PC-3 (cell line): ENCODE measurements at regions not wholly inside any gene's neighbourhood (a gene's known extent, or its start where the extent isn't known, plus 50 kb on each side); places are given as distances from the start of the nearest gene placed in this dataset.
"Not testable (repeated sequence)": the region's sequence is repeated elsewhere in the genome, so short reads cannot be mapped to it uniquely, and the experiment has no call there.

ENCODE experiments used
- ATAC-seq: fragments of 200-7000 bp; cut with Tn5 transposase; 2 replicates; pipeline ENCODE4 v1.9.1; 2020; ENCODE audit warnings: mild to moderate bottlenecking, moderate library complexity
- BruUV-seq: library from RNA; stranded (reverse); fragments of 400-500 nt; replicated peaks from 2 replicates; lab custom pipeline; 2021; lab: Mats Ljungman, UMichigan
- CTCF ChIA-PET: fragments of 300-600 bp; sonication (Branson Sonifier 250); formaldehyde crosslinking; loops from one replicate; lab custom pipeline; 2022; ENCODE audit warnings: antibody characterized with exemption; lab: Charles Lee
- POLR2A ChIA-PET: fragments of 300-600 bp; sonication (Branson Sonifier 250); formaldehyde crosslinking; loops from one replicate; lab custom pipeline; 2022; ENCODE audit warnings: antibody characterized with exemption; ENCODE audit not compliant: unreplicated experiment; lab: Charles Lee
- DNase-seq: peaks from one replicate; pipeline ENCODE4 v3.0.0-alpha.2; 2015
- H2AFZ ChIP-seq: fragments of 300-600 bp; sonication (generic); 2 replicates; pipeline ENCODE4 v1.6.0; 2016; ENCODE audit warnings: antibody characterized with exemption, low read length
- H3F3A ChIP-seq: fragments of 300-600 bp; sonication (generic); one replicate; pipeline ENCODE4 v1.6.0; 2017; ENCODE audit warnings: antibody characterized with exemption, low read length, control low read depth, mild to moderate bottlenecking; ENCODE audit not compliant: unreplicated experiment
- H3K27ac ChIP-seq: fragments of 300-600 bp; sonication (generic); 2 replicates; pipeline ENCODE4 v1.5.1; 2016; ENCODE audit warnings: mild to moderate bottlenecking, low read length
- H3K27me3 ChIP-seq: fragments of 300-600 bp; sonication (generic); 2 replicates; pipeline ENCODE4 v1.6.1; 2016; ENCODE audit warnings: low read length, mixed read lengths
- H3K36me3 ChIP-seq: fragments of 300-600 bp; sonication (generic); 2 replicates; pipeline ENCODE4 v1.6.1; 2016; ENCODE audit warnings: low read depth, mixed run types, low read length, mixed read lengths
- H3K4me1 ChIP-seq: fragments of 300-600 bp; sonication (generic); 2 replicates; pipeline ENCODE4 v1.5.1; 2016; ENCODE audit warnings: low read length; ENCODE audit not compliant: insufficient read depth
- H3K4me2 ChIP-seq: fragments of 300-600 bp; sonication (generic); 2 replicates; pipeline ENCODE4 v1.6.0; 2016; ENCODE audit warnings: low read length
- H3K4me3 ChIP-seq: fragments of 300-600 bp; sonication (generic); 2 replicates; pipeline ENCODE4 v1.5.1; 2016; ENCODE audit warnings: mild to moderate bottlenecking, low read length, mixed read lengths
- H3K79me2 ChIP-seq: fragments of 300-600 bp; sonication (generic); 2 replicates; pipeline ENCODE4 v1.6.1; 2017; ENCODE audit warnings: low read length, mixed read lengths
- H3K9ac ChIP-seq: fragments of 300-600 bp; sonication (generic); 2 replicates; pipeline ENCODE4 v1.6.0; 2016; ENCODE audit warnings: mild to moderate bottlenecking, low read length
- H3K9me2 ChIP-seq: fragments of 300-600 bp; sonication (generic); replicated peaks from 2 replicates; pipeline ENCODE4 v1.6.1; 2016; ENCODE audit warnings: mixed run types, low read length, mixed read lengths
- H3K9me3 ChIP-seq: fragments of 300-600 bp; sonication (generic); 2 replicates; pipeline ENCODE4 v1.6.1; 2016; ENCODE audit warnings: low read length, mixed read lengths
- H4K20me1 ChIP-seq: fragments of 300-600 bp; sonication (generic); 2 replicates; pipeline ENCODE4 v1.6.1; 2016; ENCODE audit warnings: low read length, mixed read lengths
- EZH2 ChIP-seq: fragments of 300-600 bp; sonication (generic); IDR thresholded peaks from one replicate; pipeline ENCODE4 v1.6.1; 2017; ENCODE audit warnings: antibody characterized with exemption, mild to moderate bottlenecking, low read length; ENCODE audit not compliant: unreplicated experiment
- EZH2phosphoT487 ChIP-seq: fragments of 300-600 bp; sonication (generic); IDR thresholded peaks from 2 replicates; pipeline ENCODE4 v1.6.1; 2018; ENCODE audit warnings: mild to moderate bottlenecking, antibody characterized with exemption, low read length, borderline replicate concordance
- intact Hi-C: fragments of 100-400 bp; cut with micrococcal nuclease; formaldehyde crosslinking; loops from 2 replicates; pipeline ENCODE4 v1.9.0; 2023
- TF ChIP-seq, protein P1 (sequence below): fragments of 300-600 bp; sonication (generic); conservative IDR thresholded peaks from 2 replicates; pipeline ENCODE4 v1.5.1; 2017; ENCODE audit warnings: antibody characterized with exemption, low read depth, mild to moderate bottlenecking, low read length

DNA sequence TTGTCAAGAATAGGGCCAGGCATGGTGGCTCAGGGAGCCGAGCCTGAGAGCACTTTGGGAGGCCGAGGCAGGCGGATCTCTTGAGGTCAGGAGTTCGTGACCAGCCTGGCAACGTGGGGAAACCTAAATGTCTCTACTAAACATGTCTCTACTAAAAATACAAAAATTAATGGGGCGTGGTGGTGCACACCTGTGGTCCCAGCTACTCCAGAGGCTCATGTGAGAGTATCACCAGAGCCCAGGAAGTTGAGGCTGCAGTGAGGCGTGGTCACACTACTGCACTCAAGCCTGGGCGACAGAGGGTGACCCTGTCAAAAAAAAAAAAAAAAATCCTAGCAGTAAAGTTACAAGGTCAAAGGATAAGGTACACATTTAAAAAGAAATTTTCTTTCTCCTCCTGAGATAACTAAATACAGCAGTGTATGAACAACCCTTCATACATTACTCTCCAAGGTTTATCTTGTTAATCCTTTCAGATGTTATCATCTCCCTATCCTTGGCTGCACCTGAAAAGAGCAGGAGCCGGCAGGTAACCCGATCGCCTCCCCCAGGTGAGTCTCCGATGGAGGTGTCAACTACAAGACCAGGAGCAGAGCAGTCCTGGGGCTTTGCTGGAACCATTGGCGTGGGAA lies 122.3 kb downstream of the GOSR1 start:
- H3K36me3 ChIP-seq: no peaks in the 10 kb centered on the region

DNA sequence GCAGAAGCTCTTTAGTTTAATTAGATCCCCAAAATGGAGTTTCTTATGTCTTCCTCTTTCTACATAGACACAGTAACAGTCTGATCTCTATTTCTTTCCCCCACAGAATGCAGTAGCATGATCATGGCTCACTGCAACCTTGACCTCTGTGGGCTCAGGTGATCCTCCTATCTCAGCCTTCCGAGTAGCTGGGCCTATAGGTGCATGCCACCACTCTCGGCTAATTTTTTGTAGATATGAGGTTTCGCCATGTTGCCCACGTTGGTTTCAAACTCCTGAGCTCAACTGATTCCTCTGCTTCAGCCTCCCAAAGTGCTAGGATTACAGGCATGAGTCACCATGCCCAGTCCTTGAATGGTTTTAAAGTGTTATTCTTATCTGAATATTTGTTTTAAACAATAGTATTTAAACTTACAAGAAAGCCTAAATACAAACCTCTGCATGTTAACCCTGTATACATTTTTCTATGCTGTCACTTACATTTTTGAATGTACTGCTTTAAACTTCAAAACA lies 120.6 kb downstream of the GOSR1 start:
- Histone ChIP-seq H3K27ac (no peak overlapping the region), H3K79me2 (peaks cover 15% of the 10 kb centered on the region), H3K4me3 (no peak overlapping the region), H3F3A (no peaks in the 10 kb centered on the region), H3K9me2 (no peaks in the 10 kb centered on the region), H3K4me1 (no peaks in the 10 kb centered on the region; the same call in 1 of the 2 replicates), H3K27me3 (no peaks in the 10 kb centered on the region), H3K9me3 (no peaks in the 10 kb centered on the region), H3K4me2 (no peak overlapping the region), H4K20me1 (no peaks in the 10 kb centered on the region), H3K36me3 (no peaks in the 10 kb centered on the region), H2AFZ (no peak overlapping the region), H3K9ac (no peak overlapping the region)
- CTCF ChIA-PET: no interaction called here
- no peak for DNase-seq
- POLR2A ChIA-PET: no interaction called here
- no TSS peak for BruUV-seq
- ATAC-seq: no peak
- intact Hi-C loops: no loop called here
- TF ChIP-seq, protein P1, sequence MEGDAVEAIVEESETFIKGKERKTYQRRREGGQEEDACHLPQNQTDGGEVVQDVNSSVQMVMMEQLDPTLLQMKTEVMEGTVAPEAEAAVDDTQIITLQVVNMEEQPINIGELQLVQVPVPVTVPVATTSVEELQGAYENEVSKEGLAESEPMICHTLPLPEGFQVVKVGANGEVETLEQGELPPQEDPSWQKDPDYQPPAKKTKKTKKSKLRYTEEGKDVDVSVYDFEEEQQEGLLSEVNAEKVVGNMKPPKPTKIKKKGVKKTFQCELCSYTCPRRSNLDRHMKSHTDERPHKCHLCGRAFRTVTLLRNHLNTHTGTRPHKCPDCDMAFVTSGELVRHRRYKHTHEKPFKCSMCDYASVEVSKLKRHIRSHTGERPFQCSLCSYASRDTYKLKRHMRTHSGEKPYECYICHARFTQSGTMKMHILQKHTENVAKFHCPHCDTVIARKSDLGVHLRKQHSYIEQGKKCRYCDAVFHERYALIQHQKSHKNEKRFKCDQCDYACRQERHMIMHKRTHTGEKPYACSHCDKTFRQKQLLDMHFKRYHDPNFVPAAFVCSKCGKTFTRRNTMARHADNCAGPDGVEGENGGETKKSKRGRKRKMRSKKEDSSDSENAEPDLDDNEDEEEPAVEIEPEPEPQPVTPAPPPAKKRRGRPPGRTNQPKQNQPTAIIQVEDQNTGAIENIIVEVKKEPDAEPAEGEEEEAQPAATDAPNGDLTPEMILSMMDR: no peak
- TF ChIP-seq EZH2phosphoT487 (no peak), EZH2 (no peak)

More for the DNA sequence above, 122.3 kb downstream of the GOSR1 start:
- peaks cover 32% of the 10 kb centered on the region for H3K79me2 ChIP-seq
- no peaks in the 10 kb centered on the region for H3F3A ChIP-seq
- ATAC-seq: no peak; the same call in 1 of the 2 replicates
- no peak overlapping the region for H3K27ac ChIP-seq
- no peak for TF ChIP-seq EZH2phosphoT487
- no peak for TF ChIP-seq EZH2
- TF ChIP-seq, protein P1: no peak
- peak overlapping the region; percentile 93 for H2AFZ ChIP-seq
- H3K9me3 ChIP-seq: no peaks in the 10 kb centered on the region
- H3K9ac ChIP-seq: peak overlapping the region; percentile 81; the same call in 1 of the 2 replicates
- no peaks in the 10 kb centered on the region for H3K9me2 ChIP-seq
- ChIA-PET CTCF (interaction anchor here (0.7 kb wide), 1 partner anchor 127 kb away, joined by 3 read pairs; no protein-coding TSS in a partner anchor), POLR2A (no interaction called here)
- DNase-seq: no peak
- H4K20me1 ChIP-seq: no peaks in the 10 kb centered on the region
- peak overlapping the region; percentile 92 for H3K4me2 ChIP-seq
- H3K4me3 ChIP-seq: peak overlapping the region; percentile 90
- intact Hi-C loops: no loop called here
- H3K4me1 ChIP-seq: no peaks in the 10 kb centered on the region; the same call in 1 of the 2 replicates
- no TSS peak for BruUV-seq
- H3K27me3 ChIP-seq: no peaks in the 10 kb centered on the region

GRCh38 chr17:30596948-30597775 lies 120.0 kb downstream of the GOSR1 start:
- H3K36me3 ChIP-seq, BruUV-seq, H3K9me2 ChIP-seq, H3K9ac ChIP-seq, H3K27ac ChIP-seq, POLR2A ChIA-PET, DNase-seq, intact Hi-C loops, H3K4me1 ChIP-seq, H3K4me3 ChIP-seq, H3K27me3 ChIP-seq, H2AFZ ChIP-seq, CTCF ChIA-PET, H3F3A ChIP-seq, H4K20me1 ChIP-seq, H3K9me3 ChIP-seq, H3K4me2 ChIP-seq, ATAC-seq: not testable (repeated sequence)
- H3K79me2 ChIP-seq: peaks cover 11% of the 10 kb centered on the region

- H3K36me3 ChIP-seq, H3K9me2 ChIP-seq, CTCF ChIA-PET, ATAC-seq, H3K4me2 ChIP-seq, H3K9me3 ChIP-seq, DNase-seq, POLR2A ChIA-PET, H4K20me1 ChIP-seq, intact Hi-C loops, H3K79me2 ChIP-seq, H3F3A ChIP-seq, BruUV-seq, H2AFZ ChIP-seq, H3K27ac ChIP-seq, H3K4me1 ChIP-seq, H3K9ac ChIP-seq, H3K27me3 ChIP-seq, H3K4me3 ChIP-seq: not testable (repeated sequence)
Observed at GRCh38 chr17:30594953-30595371, 117.8 kb downstream of the GOSR1 start.
